ENCODE measurements at regions not wholly inside any gene's neighbourhood (a gene's known extent, or its start where the extent isn't known, plus 50 kb on each side); places are given as distances from the start of the nearest gene placed in this dataset.

DNA sequence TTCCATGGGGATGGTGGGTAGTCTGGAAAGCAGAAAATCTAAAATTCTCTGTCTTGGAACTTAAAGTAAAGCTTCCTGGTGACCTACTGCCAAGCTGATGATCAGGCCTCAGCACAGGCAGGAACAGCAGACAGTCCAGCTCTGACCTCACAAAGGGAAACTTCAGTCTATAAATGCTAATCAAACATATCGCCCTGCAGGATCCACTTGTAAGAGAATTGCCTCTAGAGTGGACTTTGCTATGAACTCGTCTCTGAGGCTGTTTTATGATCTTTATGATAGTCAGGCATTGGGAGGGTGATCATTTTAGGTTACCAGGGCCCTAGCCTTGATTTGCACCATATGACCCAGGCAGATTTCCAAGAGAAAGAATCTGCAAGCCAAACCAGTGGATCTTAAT, 67.6 kb upstream of the SELENOP start:
- Histone ChIP-seq H3K36me3 (ENCODE audit: control insufficient read depth, insufficient read depth, low read length) (no peaks in the 10 kb centered on the region), H3K27me3 (replicated peaks; ENCODE audit: control insufficient read depth, insufficient read depth, low read length) (no peaks in the 10 kb centered on the region; the same call in 1 of the 2 replicates), H3K4me3 (replicated peaks; ENCODE audit: low read depth, low read length) (no peak overlapping the region)
- TF ChIP-seq, protein P1, sequence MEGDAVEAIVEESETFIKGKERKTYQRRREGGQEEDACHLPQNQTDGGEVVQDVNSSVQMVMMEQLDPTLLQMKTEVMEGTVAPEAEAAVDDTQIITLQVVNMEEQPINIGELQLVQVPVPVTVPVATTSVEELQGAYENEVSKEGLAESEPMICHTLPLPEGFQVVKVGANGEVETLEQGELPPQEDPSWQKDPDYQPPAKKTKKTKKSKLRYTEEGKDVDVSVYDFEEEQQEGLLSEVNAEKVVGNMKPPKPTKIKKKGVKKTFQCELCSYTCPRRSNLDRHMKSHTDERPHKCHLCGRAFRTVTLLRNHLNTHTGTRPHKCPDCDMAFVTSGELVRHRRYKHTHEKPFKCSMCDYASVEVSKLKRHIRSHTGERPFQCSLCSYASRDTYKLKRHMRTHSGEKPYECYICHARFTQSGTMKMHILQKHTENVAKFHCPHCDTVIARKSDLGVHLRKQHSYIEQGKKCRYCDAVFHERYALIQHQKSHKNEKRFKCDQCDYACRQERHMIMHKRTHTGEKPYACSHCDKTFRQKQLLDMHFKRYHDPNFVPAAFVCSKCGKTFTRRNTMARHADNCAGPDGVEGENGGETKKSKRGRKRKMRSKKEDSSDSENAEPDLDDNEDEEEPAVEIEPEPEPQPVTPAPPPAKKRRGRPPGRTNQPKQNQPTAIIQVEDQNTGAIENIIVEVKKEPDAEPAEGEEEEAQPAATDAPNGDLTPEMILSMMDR (IDR thresholded peaks at IDR 0.05; ENCODE audit: insufficient read depth, low read length, poor library complexity, severe bottlenecking) = no peak
- DNase-seq (ENCODE audit: extremely low read depth, insufficient read length) = no peak

DNA sequence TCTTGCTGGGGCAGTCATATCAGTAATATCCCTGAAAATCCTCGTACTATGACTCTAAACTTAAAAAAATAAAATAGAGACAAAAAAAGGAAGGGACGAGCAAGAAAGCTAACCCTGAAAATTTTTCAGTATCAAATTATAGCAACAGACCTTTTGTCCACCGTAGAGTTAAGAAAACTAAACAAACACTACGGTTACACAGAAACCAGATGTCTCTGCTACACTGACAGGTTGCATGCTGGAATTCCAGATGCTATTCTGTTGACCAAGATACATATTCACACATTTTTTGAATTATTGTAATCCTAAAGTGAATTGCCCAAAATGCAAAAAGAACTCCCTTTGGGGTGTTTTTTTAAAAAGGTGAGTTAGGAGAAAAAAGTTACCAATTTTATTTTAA, 66.9 kb upstream of the SELENOP start:
- TF ChIP-seq, protein P1 (IDR thresholded peaks at IDR 0.05; ENCODE audit: insufficient read depth, low read length, poor library complexity, severe bottlenecking) = no peak
- DNase-seq (ENCODE audit: extremely low read depth, insufficient read length) = no peak
- H3K36me3 ChIP-seq (ENCODE audit: control insufficient read depth, insufficient read depth, low read length) = no peaks in the 10 kb centered on the region
- no peaks in the 10 kb centered on the region; the same call in 1 of the 2 replicates for H3K27me3 ChIP-seq (replicated peaks; ENCODE audit: control insufficient read depth, insufficient read depth, low read length)
- H3K4me3 ChIP-seq (replicated peaks; ENCODE audit: low read depth, low read length) = no peak overlapping the region

DNA sequence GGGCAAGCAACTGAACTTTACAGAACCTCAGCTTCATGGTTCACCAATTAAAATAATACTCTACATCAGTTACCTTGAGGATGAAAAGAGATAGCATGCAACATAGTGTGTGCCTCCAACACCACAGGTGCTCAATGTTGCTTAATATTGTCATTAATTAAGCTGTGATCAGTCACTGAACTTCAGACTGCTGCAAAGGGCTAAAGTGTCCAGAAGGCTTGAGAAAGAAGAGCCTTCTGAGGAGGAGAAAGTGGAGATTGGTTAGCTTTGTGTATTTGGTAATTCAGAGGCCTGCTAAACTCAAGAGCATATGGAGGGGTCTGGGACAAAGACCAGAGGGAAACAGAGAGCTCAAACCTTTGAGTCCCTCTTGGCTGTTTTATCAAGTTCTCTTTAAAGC, 66.3 kb upstream of the SELENOP start:
- Histone ChIP-seq H3K36me3 (ENCODE audit: control insufficient read depth, insufficient read depth, low read length) (no peaks in the 10 kb centered on the region), H3K4me3 (replicated peaks; ENCODE audit: low read depth, low read length) (no peak overlapping the region), H3K27me3 (replicated peaks; ENCODE audit: control insufficient read depth, insufficient read depth, low read length) (no peaks in the 10 kb centered on the region; the same call in 1 of the 2 replicates)
- DNase-seq (ENCODE audit: extremely low read depth, insufficient read length) = no peak
- TF ChIP-seq, protein P1 (IDR thresholded peaks at IDR 0.05; ENCODE audit: insufficient read depth, low read length, poor library complexity, severe bottlenecking) = no peak

DNA sequence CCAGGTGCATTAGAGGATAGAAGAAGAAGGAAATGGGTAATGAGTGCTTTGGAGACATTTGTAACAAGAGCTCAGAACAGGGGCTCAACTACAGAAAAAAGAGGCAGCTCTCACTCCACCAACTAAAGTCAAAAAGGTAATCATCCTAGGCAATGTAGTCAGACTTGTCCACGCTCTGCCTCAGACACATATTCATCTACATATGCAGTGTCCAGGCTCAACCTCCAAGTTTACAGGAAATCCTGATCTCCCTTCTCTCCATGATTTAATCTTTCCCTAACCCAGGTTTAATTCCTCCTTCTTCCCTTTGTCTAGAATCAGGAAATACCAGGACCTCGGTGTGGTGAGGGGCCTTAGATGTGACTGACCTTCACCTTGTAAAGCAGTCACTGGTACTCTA, 65.7 kb upstream of the SELENOP start:
- TF ChIP-seq, protein P1 (IDR thresholded peaks at IDR 0.05; ENCODE audit: insufficient read depth, low read length, poor library complexity, severe bottlenecking) = no peak
- no peak for DNase-seq (ENCODE audit: extremely low read depth, insufficient read length)
- Histone ChIP-seq H3K4me3 (replicated peaks; ENCODE audit: low read depth, low read length) (no peak overlapping the region), H3K36me3 (ENCODE audit: control insufficient read depth, insufficient read depth, low read length) (no peaks in the 10 kb centered on the region), H3K27me3 (replicated peaks; ENCODE audit: control insufficient read depth, insufficient read depth, low read length) (no peaks in the 10 kb centered on the region; the same call in 1 of the 2 replicates)

DNA sequence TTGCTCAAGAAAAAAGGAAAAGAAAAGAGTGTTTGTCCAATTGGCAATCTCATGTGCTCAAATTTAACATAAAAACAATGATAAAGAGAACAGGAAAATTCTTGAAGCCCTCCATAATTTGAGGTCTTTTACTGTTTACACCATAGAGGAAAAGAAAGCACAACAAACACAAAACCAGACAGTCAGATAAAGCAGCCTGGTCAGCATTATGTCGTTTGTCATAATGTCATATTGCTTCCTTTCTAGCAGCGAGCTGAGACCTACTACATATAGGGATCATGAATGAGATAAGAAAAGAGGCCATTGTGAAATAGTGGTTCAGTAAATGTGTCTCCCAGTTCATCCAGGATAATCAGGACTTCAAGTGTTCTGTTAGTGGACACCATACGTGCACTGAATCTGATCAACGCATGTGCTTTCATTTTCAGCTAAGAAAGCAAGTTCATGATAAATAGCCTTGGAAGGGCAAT, 64.7 kb upstream of the SELENOP start:
- Histone ChIP-seq H3K27me3 (replicated peaks; ENCODE audit: control insufficient read depth, insufficient read depth, low read length) (no peaks in the 10 kb centered on the region; the same call in 1 of the 2 replicates), H3K36me3 (ENCODE audit: control insufficient read depth, insufficient read depth, low read length) (no peaks in the 10 kb centered on the region), H3K4me3 (replicated peaks; ENCODE audit: low read depth, low read length) (no peak overlapping the region)
- TF ChIP-seq, protein P1 (IDR thresholded peaks at IDR 0.05; ENCODE audit: insufficient read depth, low read length, poor library complexity, severe bottlenecking) = no peak
- DNase-seq (ENCODE audit: extremely low read depth, insufficient read length) = no peak

Data from GM06990 (cell line).